NCI-H82 treated with DMSO at 0.1 percent for 48 hours (cell line): ENCODE measurements at regions not wholly inside any gene's neighbourhood (a gene's known extent, or its start where the extent isn't known, plus 50 kb on each side); places are given as distances from the start of the nearest gene placed in this dataset.

Experiments used
- DNase-seq: peaks from one replicate; lab custom pipeline; 2025; ENCODE audit not compliant: unreplicated experiment; lab: John Stamatoyannopoulos, UW

- no peak for DNase-seq
Observed at GRCh38 chr5:158485604-158486081, 614.1 kb downstream of the EBF1 start.

- no peak for DNase-seq
Observed at GRCh38 chr5:158485047-158485446, 614.7 kb downstream of the EBF1 start.

- no peak for DNase-seq
Observed at GRCh38 chr5:158484150-158484549, 615.6 kb downstream of the EBF1 start.

- DNase-seq: no peak
Observed at GRCh38 chr5:158483281-158483860, 616.3 kb downstream of the EBF1 start.

GRCh38 chr5:158482125-158482524, 617.6 kb downstream of the EBF1 start:
- DNase-seq: no peak

- no peak for DNase-seq
Observed at GRCh38 chr5:158478139-158478538, 619.2 kb upstream of the CLINT1 start.

- no peak for DNase-seq
Observed at GRCh38 chr5:158477214-158477613, 618.3 kb upstream of the CLINT1 start.

GRCh38 chr5:158473016-158473635, 614.2 kb upstream of the CLINT1 start:
- DNase-seq: no peak

- DNase-seq: no peak
Observed at GRCh38 chr5:158471535-158471924, 612.6 kb upstream of the CLINT1 start.

GRCh38 chr5:158470764-158471534, 612.0 kb upstream of the CLINT1 start:
- no peak for DNase-seq

- no peak for DNase-seq
Observed at GRCh38 chr5:158468444-158468843, 609.5 kb upstream of the CLINT1 start.

GRCh38 chr5:158466191-158466590, 607.2 kb upstream of the CLINT1 start:
- no peak for DNase-seq

GRCh38 chr5:158465086-158465972, 606.4 kb upstream of the CLINT1 start:
- DNase-seq: no peak

GRCh38 chr5:158464383-158464782, 605.4 kb upstream of the CLINT1 start:
- no peak for DNase-seq

- DNase-seq: no peak
Observed at GRCh38 chr5:158463938-158464337, 605.0 kb upstream of the CLINT1 start.

- no peak for DNase-seq
Observed at GRCh38 chr5:158463188-158463587, 604.2 kb upstream of the CLINT1 start.

- DNase-seq: no peak
Observed at GRCh38 chr5:158462349-158463114, 603.6 kb upstream of the CLINT1 start.

- DNase-seq: no peak
Observed at GRCh38 chr5:158461240-158461854, 602.4 kb upstream of the CLINT1 start.

GRCh38 chr5:158458086-158458485, 599.1 kb upstream of the CLINT1 start:
- no peak for DNase-seq

GRCh38 chr5:158456756-158457155, 597.8 kb upstream of the CLINT1 start:
- DNase-seq: no peak
